ENCODE measurements at regions not wholly inside any gene's neighbourhood (a gene's known extent, or its start where the extent isn't known, plus 50 kb on each side); places are given as distances from the start of the nearest gene placed in this dataset.

GRCh38 chr10:3573498-3573897 lies 211.5 kb downstream of the KLF6 start:
- TF ChIP-seq CTCF (IDR thresholded peaks at IDR 0.05; ENCODE audit: low read depth, low read length) (no peak), POLR2A (IDR thresholded peaks at IDR 0.05; ENCODE audit: extremely low read depth, insufficient read length) (no peak), MAX (IDR thresholded peaks at IDR 0.05; ENCODE audit: low read depth, low read length) (no peak), MYC (IDR thresholded peaks at IDR 0.05; ENCODE audit: low read depth, low read length) (no peak)
